Suppressor macrophage treated with lipopolysaccharide for 4 hours (primary cell): ENCODE measurements at regions not wholly inside any gene's neighbourhood (a gene's known extent, or its start where the extent isn't known, plus 50 kb on each side); places are given as distances from the start of the nearest gene placed in this dataset.
A peak's percentile ranks its signal among the peaks of the same experiment; 100 is the strongest.

Experiments used
- DNase-seq: peaks from one replicate; pipeline ENCODE4 v3.0.0-alpha.2; 2020

DNA sequence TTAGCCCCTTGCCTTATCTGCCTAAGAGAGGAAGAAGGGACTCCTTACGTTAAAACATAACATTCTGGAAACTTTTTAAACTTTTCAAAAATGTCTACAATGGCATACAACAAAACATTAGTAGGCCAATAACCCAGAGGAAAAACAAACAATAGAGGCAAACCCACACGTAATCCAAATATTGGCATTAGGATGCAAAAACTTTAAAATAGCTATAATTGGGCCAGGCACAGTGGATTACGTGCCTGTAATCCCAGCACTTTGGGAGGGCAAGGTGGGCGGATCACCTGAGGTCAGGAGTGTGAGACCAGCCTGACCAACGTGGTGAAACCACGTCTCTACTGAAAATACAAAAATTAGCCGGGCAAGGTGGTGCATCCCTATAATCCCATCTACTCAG lies 134.9 kb downstream of the AQP9 start:
- DNase-seq = no peak

DNA sequence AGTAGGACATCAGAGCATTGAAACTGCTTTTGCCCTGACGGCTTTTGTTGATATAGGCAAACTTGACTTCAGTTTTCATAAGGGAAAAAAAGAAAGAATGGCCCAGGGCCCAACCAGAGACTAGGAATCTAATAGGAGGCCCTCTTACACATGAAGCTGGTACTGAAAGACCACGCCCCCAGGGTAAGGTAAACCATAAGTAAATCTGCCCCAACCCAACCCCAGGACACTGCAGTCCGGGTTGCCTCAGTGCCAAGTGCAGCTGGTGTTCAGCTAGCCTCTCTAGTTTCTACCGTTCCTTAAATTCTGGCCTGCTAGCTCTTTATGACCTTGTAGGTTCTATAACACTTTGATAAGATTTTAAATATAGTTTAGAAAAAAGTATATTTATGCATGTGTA lies 136.7 kb downstream of the AQP9 start:
- no peak for DNase-seq

DNA sequence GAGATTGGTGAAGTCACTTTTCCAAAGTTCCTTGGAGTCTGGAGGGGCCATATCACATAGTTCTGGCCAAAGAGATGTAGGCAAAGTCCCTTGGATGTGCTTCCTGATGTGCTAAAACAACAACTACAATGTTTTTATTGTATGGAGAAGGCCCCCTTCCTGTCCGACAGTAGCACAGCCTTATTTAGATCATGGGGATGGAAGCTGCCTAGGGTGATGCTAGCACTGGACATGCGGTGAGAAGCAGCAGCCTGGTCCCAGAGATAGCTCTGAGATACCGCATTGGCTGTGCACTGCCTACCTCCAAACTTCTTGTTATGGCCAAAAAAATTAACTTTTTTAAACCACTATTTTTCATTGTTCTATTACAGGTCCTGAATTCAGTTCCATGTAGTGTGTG lies 137.6 kb downstream of the AQP9 start:
- no peak for DNase-seq

DNA sequence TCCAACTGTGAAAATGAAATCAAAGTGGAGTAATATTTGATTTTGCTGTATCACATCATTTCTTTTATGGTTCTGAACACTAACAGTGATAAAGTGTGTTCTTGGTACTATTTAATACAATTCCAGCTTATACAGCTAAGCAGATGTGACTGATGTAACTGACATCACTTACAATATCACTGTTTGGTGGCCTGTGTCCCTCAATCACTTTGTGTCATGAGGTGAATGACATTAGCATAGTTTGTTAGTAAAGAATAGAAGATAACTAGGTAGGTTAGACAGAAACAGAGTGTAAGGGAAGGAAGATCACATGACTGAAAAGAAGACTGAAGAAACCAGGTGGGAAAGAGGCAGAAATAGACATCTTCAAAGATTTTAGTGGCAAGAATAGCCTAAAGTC lies 138.7 kb downstream of the AQP9 start:
- no peak for DNase-seq

DNA sequence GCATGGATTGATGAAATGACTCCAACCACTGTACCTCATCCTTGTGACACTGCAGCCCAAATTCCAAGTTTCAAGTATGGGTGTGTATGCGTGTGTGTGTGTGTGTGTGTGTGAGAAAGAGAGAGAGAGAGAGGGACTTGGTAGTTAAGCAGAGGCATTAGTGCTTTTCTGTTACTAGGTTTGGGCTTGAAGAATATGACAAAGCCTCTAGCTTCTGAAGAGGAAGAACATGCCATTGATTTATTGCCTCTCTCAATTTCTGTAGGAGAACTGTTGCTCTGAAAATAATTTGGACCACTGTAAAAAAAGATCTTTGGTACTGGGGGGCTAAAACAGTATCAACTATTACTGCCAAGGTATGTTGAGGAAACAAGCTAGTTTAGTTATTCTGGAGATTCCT lies 139.2 kb downstream of the AQP9 start:
- DNase-seq = no peak

DNA sequence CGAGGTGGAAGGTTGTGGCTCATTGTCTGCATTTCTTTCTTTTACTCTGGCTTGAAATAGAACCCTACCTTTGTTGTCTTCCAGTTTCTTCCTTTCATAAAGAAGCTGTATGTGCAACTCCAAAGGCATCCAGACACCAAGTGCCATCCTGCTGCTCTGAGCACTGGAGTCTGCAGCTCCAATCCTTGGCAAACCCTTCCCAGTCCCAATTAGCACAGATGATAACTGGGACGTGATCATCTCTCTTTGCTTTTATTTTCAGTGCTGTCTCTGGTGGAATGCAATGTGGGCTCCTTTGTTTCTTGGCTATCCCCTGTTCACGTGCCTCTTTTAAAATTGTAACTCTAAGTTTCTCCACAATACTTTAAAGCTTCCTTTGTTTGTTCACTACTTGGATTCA lies 140.9 kb downstream of the AQP9 start:
- DNase-seq = no peak

DNA sequence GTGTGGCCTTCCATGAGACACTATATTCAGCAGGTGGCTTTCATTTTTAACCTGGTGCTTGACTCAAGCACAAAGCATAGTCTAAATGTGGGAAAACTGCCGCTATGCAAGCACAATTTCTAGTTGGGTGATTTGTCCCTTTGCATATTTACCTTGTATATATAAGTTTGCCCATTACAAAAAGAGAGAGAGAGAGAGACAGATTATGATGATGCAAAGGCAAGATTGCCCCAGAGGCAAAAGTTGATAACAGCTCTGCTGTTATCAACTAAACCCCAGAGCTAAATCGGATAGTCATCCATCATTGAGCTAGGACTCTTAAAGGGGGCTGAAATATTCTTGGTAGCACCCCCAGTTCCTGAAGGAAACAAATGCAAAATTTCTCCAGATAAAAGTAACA lies 141.5 kb downstream of the AQP9 start:
- DNase-seq = no peak

DNA sequence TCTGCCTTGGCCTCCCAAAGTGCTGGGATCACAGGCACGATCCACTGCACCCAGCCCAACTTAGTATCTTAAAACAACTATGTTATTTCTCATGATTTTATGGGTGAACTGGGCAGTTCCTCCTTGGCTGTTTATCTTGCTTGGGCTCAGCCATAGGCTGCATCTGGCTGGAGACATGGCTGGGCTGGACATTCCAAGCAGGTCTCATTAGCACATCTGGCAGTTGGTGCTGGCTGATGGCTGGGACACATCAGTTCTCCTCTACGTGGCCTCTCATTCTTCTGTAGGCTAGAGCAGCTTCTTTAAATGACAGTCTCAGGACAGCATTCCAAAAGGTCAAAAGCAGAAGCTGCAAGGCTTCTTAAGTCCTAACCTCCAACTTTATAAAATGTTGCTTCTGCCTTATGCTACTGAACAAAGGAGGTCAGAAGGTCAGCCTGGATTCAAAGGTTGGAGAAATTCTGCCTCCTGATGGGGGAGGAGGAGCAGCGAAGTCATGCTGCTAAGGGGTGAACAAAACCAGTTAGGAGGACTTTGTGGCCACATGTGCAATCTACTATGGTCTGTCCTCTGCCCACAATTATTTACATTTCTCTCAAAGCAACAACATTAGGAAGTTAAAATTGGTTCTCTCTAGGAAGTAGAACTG lies 144.0 kb downstream of the AQP9 start:
- DNase-seq = peak; percentile 19

DNA sequence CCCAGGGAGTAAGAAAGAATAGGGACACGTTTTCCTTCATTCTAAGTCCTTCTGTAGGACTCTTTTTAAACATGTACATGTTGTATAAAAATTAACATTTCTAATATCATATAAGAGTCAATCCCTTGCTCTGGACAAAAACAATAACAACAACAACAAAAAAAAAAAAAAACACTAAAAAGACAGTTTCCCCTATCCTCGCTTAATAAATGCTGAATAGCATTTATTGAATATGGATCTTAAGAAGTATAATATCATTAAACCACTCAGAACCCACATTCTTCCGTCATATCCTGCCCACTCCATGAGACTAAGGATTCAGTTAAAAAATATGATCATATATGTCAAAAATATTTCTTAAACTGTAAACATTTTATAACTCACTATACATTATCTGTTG lies 145.1 kb downstream of the AQP9 start:
- DNase-seq = no peak

DNA sequence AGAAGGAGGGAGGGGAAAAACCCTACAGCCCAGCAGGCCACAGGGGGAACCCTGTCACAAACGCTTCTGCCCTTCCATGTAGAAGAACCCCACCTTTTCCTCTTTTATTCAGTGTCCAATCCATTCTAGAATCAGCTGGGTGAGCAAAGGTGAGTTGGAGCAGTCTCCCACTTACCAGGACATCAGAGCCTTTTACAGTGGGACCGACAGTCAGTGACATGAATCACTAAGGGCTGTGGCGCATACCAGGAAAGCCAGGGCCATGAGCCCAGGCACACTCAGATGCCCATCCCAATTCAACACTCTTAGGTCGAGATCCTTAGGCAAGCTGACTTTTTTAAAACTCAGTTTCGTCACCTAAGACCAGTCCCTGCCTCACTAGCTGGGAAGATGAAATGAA lies 146.1 kb downstream of the AQP9 start:
- DNase-seq = no peak

DNA sequence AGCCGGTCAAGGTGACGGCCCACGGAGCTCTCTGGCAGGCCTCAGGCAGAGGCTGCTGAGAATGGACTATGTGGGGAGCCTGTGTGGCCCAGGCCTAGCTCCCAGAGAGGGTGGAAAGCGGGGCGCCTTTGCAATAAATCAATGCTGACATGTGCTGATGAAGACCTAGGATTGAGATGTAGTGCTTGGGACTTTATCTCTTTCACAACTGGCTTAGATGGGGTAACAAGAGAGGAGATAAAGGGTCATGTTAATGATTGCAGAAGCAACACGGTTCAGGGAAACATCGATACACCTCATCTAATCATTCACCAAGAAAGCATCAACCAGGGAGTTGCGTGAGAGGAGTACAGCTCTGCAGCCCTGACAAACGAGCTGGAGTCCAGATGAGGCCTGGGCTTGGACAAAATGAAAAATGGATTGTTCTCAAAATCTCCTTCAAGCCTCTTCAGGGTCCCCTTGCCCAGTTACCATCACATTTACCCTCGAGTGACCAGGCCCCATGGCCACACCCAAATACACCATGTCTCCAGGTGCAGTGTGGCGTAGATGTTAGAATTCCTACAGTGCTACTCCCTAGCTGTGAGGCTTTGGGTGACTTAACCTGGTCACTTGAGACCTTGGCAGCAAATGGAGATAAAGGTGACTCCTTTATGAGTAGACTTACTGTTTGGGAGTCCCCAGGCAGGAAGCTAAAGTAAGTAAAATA lies 146.4 kb upstream of the LIPC start:
- no peak for DNase-seq

DNA sequence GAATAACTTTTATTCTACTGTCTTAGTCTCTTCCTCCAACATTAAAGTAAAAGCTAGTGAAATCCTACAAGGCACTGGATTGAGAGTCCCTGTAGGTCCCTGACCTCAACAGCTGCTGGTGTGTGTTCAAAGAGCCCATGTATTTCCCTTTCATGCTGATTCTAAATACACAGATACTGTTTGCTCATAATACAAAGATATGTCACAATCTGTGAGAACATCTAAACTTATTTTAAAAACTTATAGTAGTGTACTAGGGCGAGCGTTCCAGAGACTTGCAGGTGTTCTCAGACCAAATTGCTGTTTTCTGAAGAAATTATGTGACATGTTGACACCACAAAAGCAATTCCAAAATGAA lies 145.9 kb upstream of the LIPC start:
- no peak for DNase-seq

DNA sequence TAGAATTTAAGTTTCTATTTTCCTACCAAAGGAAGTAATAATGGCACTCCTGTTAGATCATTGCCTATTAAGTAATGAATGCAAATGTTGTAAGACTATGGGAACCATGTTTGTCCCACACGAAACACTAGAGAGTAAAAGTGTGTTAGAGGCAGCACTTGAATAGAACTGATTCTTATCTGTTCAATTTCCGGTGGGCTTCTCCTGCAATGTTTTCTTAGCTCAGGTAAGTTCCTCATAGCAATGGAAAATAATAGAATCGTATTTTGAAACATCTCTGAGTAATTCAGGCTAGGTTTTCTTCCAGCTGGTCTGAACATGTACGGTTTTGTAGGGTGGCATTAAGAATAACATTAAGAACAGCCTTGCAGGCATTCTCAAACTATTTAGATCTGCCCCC lies 145.3 kb upstream of the LIPC start:
- no peak for DNase-seq

DNA sequence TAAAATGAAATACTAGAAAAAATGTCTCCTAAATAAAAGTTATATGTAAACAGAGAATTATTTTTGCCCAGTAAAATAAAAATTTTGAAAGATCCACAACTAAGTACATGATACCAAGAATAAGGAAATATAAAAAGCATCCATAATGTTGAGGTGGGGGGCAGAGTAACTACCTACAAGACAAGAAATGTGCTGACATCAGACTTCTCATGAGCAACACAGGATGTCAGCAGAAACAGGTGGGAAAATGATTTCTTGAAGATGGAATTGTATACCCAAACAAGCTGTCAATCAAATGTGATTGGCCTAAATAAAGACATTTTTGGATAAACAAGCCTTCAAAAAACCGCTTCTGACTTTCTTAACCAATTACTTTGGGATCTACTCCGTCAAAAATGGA lies 143.9 kb upstream of the LIPC start:
- no peak for DNase-seq

DNA sequence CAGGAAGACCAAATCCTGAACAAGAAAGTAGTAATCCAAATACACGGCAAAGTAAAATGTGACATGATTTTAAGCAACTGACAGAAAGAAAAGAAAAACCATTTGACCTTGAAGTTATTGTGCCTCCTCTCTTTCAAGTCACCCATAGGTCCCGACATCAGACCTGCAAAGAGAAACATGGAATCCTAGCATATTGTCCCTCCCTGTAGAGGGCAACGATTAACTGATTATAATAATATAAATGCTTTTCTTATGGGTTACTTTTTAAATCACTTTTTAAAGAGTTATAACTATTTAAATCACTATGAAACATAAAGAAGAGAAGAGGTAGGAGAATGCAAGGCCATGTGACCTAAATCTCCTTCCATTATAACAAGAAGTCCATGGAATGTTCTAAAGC lies 143.2 kb upstream of the LIPC start:
- no peak for DNase-seq

DNA sequence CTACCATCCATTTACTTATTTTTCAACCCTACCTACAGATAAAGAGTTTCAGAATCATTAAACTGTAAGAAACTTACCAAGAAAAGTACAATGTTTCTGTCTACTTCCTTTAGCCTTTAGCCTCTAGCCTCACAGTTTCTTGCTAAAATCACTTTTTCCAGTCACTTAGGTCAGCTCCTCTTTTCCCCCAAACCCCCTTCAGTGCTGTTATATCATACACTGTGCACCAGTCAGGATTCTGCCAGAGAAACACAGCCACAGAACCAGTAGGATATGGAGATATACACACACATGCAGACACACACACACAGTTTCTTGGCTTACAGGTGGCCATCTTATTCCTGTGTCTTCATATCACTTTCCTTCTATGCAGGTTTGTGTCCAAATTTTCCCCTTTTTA lies 139.9 kb upstream of the LIPC start:
- no peak for DNase-seq

DNA sequence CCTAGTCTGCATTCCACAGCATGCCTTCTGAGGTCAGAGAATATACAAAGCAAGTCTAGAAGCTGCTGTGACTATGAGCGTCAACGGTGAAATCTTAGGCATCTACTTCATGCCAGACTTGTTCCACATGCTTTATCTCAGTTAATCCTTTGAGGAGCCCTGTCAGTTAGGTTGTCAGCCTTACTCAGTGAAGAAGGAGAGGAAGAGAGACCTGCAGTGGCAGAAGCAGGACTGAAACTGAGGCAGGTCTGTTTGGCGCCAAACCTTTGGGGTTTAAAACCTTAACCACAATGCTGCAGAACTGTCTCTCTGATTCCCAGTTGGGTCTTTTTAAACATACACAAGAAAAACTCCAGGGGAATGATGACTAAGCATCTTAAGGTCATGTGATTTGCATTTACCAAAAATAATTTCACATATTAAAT lies 139.0 kb upstream of the LIPC start:
- no peak for DNase-seq

DNA sequence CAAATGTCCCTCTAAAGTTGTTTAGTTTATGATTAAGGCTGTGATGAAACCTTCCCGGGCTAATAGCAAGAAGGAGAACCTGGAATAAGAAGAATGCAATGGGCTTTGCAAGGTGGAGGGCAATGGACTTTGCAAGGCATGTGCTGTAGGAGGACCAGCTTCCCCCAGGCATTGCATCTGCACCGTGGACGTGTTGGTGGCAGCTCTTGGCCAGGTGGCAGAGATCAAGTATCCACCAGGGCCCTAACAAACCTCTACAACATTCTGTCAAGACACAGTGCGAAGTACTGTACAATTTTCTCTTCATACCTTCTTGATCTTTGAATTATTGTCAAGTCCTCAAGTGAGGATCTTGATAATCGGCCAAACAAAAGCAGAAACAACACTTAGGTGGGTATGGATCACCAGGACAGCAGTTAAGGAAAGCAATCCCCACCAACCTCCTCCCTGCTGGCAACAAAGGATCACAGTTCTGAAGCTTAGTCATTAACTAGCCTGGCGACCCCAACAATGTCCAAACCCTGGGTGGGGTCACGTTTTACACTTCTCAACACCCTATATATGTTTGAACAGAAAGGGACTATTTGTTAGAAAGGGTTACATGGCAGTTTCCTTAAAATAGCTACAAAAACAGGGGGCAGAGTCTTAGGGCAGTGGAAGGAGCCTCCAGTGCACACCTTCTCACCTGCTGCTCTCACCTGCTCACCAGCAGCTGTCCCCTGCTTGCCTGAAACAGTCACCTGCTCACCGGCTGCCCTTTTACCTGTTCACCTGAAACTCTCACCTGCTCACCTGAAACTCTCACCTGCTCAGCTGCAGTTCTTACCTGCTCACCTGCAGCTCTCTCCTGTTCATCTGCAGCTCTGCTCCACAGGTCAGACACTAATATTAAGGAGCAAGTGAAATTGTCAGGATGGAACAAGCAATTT lies 137.9 kb upstream of the LIPC start:
- no peak for DNase-seq

DNA sequence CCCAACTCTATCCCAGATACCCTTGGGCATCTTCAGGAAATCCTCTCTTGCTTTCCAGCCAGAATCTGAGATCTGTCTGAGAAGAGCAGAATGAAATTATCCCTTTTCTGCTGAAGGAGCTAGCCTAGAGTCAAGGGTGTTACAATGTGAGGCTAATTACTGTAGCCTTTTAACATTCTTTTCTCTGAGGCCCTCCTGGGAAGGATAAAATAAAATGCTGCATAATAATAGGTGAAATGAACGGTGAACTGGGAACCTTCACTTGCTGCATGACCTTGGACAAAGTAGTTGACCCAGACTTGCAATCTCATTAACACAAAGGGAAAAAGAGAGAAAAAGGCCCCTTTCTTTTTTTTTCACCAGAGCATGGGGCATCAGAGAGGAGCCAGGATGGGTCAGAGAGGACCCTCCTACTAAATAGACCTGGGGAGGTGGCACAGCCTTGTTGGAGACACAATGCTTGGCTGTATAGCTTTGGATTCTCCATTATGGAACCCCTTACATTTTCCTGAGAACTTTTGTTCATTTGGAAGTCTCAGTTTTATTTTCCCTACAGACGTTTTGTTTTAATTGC lies 137.0 kb upstream of the LIPC start:
- no peak for DNase-seq

DNA sequence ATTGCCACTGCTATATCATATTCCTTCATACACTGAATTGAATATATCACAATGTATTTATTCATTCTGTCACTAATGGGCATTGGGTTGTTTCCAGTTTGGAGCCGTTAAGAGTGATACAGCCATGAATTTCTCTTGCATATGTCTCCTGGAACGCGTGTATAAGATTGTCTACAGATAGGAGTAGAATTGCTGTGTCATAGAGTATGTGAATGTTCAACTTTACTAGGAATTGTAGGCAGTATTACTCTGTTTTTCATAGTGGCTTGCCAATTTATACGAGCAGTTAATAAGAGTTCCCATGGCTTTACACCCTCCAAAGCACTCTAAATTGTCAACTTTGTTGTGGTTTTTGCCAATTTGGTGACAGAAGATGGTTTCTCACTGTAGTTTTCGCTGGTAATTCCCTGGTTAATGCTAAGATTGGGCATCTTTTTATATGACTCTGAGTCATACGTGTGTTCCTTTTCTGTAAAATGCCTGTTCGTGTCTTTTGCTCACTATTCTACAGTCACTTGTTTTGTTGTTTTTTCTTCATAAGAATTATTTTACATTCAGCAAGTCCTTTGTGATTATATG lies 136.1 kb upstream of the LIPC start:
- DNase-seq = no peak

DNA sequence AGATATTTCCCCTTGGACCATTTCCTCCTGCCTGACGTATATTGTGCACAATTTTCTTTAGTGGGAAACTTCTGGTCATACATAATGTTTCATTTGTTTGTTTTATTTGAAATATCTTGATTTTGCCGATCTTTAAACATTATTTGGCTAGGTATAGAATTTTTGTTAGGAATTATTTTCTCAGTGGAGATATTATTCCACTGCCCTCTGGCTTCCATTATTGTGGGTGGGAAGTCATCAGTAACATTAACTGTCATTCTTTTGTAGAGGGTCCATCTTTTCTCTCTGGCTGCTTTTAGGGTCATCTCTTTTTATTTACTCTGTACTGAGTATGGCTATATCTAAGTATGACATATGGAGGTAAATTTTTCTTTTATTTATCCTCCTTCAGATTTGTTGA lies 135.5 kb upstream of the LIPC start:
- DNase-seq = no peak

DNA sequence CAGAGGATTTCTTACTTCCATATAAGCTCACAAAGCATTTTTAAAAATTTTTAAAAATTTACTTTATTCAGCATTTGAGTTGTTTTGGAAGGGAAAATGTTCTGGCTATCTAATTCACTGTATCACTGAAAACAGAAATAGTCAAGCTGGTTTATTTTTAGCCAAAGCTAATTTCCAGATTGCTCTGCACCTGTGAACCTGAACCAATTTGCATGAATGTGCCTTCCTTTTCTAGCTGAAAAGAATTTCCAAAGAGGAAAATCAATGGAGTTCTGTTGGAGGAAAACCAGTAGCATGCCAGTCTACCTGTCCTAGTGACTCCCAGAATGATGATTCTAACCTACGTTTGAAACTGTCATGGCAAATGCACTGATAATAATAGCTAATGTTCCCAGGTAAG lies 134.2 kb upstream of the LIPC start:
- DNase-seq = no peak
